GM12892 (cell line): ENCODE measurements at regions not wholly inside any gene's neighbourhood (a gene's known extent, or its start where the extent isn't known, plus 50 kb on each side); places are given as distances from the start of the nearest gene placed in this dataset.

Source experiments
- POLR2A ChIP-seq: IDR thresholded peaks from 2 replicates; pipeline ENCODE4 v1.6.1; 2011; ENCODE audit warnings: low read depth, low read length, control low read depth
- TAF1 ChIP-seq: IDR thresholded peaks from 2 replicates; pipeline ENCODE4 v1.6.1; 2011; ENCODE audit warnings: low read depth, mild to moderate bottlenecking, control low read depth, low read length, borderline replicate concordance

DNA sequence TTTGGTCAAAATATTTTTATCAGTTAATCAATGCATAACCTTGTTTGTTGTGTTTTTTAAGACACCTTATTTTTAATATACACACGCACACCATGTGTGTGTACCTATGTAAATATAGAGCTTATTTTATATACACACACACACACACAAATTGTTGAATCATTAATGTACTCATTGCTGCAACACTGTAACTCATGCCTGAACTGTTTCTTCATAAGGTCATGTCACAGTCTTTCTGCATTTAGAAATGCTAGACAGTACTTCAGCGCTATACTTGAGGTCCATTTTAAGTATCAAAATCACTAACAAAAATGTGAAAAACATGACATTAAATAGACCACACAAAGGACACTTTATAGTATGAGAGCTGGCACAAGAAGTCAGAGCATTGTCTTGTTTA lies 589.4 kb downstream of the SI start:
- no peak for TF ChIP-seq POLR2A
- TF ChIP-seq TAF1: no peak
